HEK293 (cell line): ENCODE measurements at regions not wholly inside any gene's neighbourhood (a gene's known extent, or its start where the extent isn't known, plus 50 kb on each side); places are given as distances from the start of the nearest gene placed in this dataset.

ENCODE experiments used
- CTCF ChIA-PET: fragments of 350-600 bp; formaldehyde crosslinking; extraction: SDS; loops from one replicate; lab custom pipeline; 2021; ENCODE audit warnings: antibody characterized with exemption; lab: Yijun Ruan, JAX
- POLR2A ChIA-PET: fragments of 300-600 bp; formaldehyde crosslinking; extraction: SDS; loops from one replicate; lab custom pipeline; 2020; ENCODE audit warnings: antibody characterized with exemption, inconsistent platforms; lab: Yijun Ruan, JAX
- H3K27ac ChIP-seq: fragments of 200-500 bp; sonication (Bioruptor generic); 2 replicates; pipeline ENCODE4 v1.5.1; 2014; ENCODE audit warnings: low read depth, low read length, control low read depth, inconsistent platforms; ENCODE audit errors: extremely low read depth
- H3K36me3 ChIP-seq, 2 experiments: fragments of 200-500 bp in 1 of 2; sonication (Bioruptor generic) in 1 of 2; 1 replicate in 1 of 2; 2 replicates in 1 of 2; pipeline ENCODE4 v1.5.1; 2014 to 2017; ENCODE audit warnings: inconsistent platforms in 2 of 2, low read length in 2 of 2; ENCODE audit not compliant: control insufficient read depth in 2 of 2, insufficient read depth in 1 of 2
- H3K4me1 ChIP-seq: fragments of 200-500 bp; sonication (Bioruptor generic); 2 replicates; pipeline ENCODE4 v1.5.1; 2014; ENCODE audit warnings: mild to moderate bottlenecking, low read length, inconsistent platforms; ENCODE audit not compliant: control insufficient read depth, insufficient read depth
- H3K4me3 ChIP-seq: 2 replicates; pipeline ENCODE4 v1.5.1; 2011; ENCODE audit warnings: low read depth, mild to moderate bottlenecking, control low read depth, low read length, moderate library complexity
- H3K9me3 ChIP-seq: fragments of 200-500 bp; sonication (Bioruptor generic); 2 replicates; pipeline ENCODE4 v1.5.1; 2014; ENCODE audit warnings: low read depth, low read length, inconsistent platforms; ENCODE audit not compliant: control insufficient read depth, insufficient read depth
- BCL11A ChIP-seq: fragments of 450-650 bp; formaldehyde crosslinking; IDR thresholded peaks from 2 replicates; pipeline ENCODE4 v1.5.1; 2016; ENCODE audit warnings: low read depth, missing biosample characterization, missing genetic modification characterization
- ELK4 ChIP-seq: IDR thresholded peaks from 2 replicates; pipeline ENCODE4 v1.6.1; 2011; ENCODE audit warnings: mild to moderate bottlenecking, low read depth, low read length, borderline replicate concordance
- IKZF3 ChIP-seq: fragments of 450-650 bp; IDR thresholded peaks from 2 replicates; pipeline ENCODE4 v1.5.0; 2018; ENCODE audit warnings: missing biosample characterization, mild to moderate bottlenecking, missing genetic modification characterization, moderate library complexity
- KLF16 ChIP-seq: fragments of 450-650 bp; formaldehyde crosslinking; IDR thresholded peaks from 2 replicates; pipeline ENCODE4 v1.5.1; 2017; ENCODE audit warnings: missing biosample characterization, missing genetic modification characterization
- KLF7 ChIP-seq: fragments of 450-650 bp; formaldehyde crosslinking; IDR thresholded peaks from 2 replicates; pipeline ENCODE4 v1.5.1; 2016; ENCODE audit warnings: missing biosample characterization, missing genetic modification characterization, borderline replicate concordance
- PRDM6 ChIP-seq: fragments of 450-650 bp; formaldehyde crosslinking; IDR thresholded peaks from 2 replicates; pipeline ENCODE4 v1.5.1; 2017; ENCODE audit warnings: missing biosample characterization, missing genetic modification characterization
- ZBTB17 ChIP-seq: fragments of 450-650 bp; formaldehyde crosslinking; IDR thresholded peaks from 2 replicates; pipeline ENCODE4 v1.5.1; 2016; ENCODE audit warnings: missing biosample characterization, missing genetic modification characterization
- ZBTB20 ChIP-seq: fragments of 450-650 bp; formaldehyde crosslinking; IDR thresholded peaks from 2 replicates; pipeline ENCODE4 v1.5.1; 2016; ENCODE audit warnings: missing biosample characterization, missing genetic modification characterization
- ZBTB49 ChIP-seq: fragments of 450-650 bp; formaldehyde crosslinking; IDR thresholded peaks from 2 replicates; pipeline ENCODE4 v1.5.1; 2016; ENCODE audit warnings: missing biosample characterization, missing genetic modification characterization, low read depth
- ZIC2 ChIP-seq: fragments of 450-650 bp; formaldehyde crosslinking; IDR thresholded peaks from 2 replicates; pipeline ENCODE4 v1.5.1; 2016; ENCODE audit warnings: missing biosample characterization, missing genetic modification characterization
- ZNF121 ChIP-seq: fragments of 450-650 bp; formaldehyde crosslinking; IDR thresholded peaks from 2 replicates; pipeline ENCODE4 v1.5.1; 2016; ENCODE audit warnings: missing biosample characterization, missing genetic modification characterization
- ZNF274 ChIP-seq, 2 experiments: fragments of 200-500 bp in 1 of 2; fragments of 450-650 bp in 1 of 2; sonication (Bioruptor generic) in 1 of 2; formaldehyde crosslinking in 1 of 2; IDR thresholded peaks; 2 replicates each; pipeline versions ENCODE4 v1.5.1 to v1.6.1; 2014 to 2016; ENCODE audit warnings: borderline replicate concordance in 1 of 2, inconsistent platforms in 1 of 2, low read length in 1 of 2, missing biosample characterization in 1 of 2, missing genetic modification characterization in 1 of 2
- ZNF366 ChIP-seq: fragments of 450-650 bp; formaldehyde crosslinking; conservative IDR thresholded peaks from 2 replicates; pipeline ENCODE4 v1.5.1; 2016; ENCODE audit warnings: missing biosample characterization, missing genetic modification characterization
- ZNF404 ChIP-seq: fragments of 450-650 bp; formaldehyde crosslinking; IDR thresholded peaks from 2 replicates; pipeline ENCODE4 v1.5.1; 2017; ENCODE audit warnings: missing biosample characterization, missing genetic modification characterization
- ZNF529 ChIP-seq: fragments of 450-650 bp; formaldehyde crosslinking; IDR thresholded peaks from 2 replicates; pipeline ENCODE4 v1.5.1; 2017; ENCODE audit warnings: missing genetic modification characterization, missing biosample characterization; ENCODE audit not compliant: insufficient replicate concordance
- ZNF549 ChIP-seq: fragments of 450-650 bp; IDR thresholded peaks from 2 replicates; pipeline ENCODE4 v1.5.1; 2018; ENCODE audit warnings: missing biosample characterization, missing genetic modification characterization, mild to moderate bottlenecking, inconsistent platforms, moderate library complexity
- ZNF560 ChIP-seq: fragments of 450-650 bp; formaldehyde crosslinking; IDR thresholded peaks from 2 replicates; pipeline ENCODE4 v1.5.1; 2017; ENCODE audit warnings: missing biosample characterization, missing genetic modification characterization, borderline replicate concordance
- ZNF624 ChIP-seq: fragments of 450-650 bp; formaldehyde crosslinking; IDR thresholded peaks from 2 replicates; pipeline ENCODE4 v1.5.1; 2017; ENCODE audit warnings: missing biosample characterization, missing genetic modification characterization
- ZNF664 ChIP-seq: fragments of 450-650 bp; formaldehyde crosslinking; IDR thresholded peaks from 2 replicates; pipeline ENCODE4 v1.5.1; 2016; ENCODE audit warnings: missing biosample characterization, missing genetic modification characterization
- TF ChIP-seq, protein P1 (sequence below): fragments of 450-650 bp; formaldehyde crosslinking; IDR thresholded peaks from 2 replicates; pipeline ENCODE4 v1.5.1; 2016; ENCODE audit warnings: missing biosample characterization, missing genetic modification characterization
- TF ChIP-seq, protein P2 (sequence below): fragments of 450-650 bp; formaldehyde crosslinking; IDR thresholded peaks from 2 replicates; pipeline ENCODE4 v1.5.1; 2016; ENCODE audit warnings: missing biosample characterization, missing genetic modification characterization, borderline replicate concordance

GRCh38 chr10:78276139-78276538 is 242.5 kb downstream of the RPS24 start:
- Histone ChIP-seq H3K4me3 (no peak overlapping the region), H3K27ac (no peak overlapping the region), H3K9me3 (no peaks in the 10 kb centered on the region), H3K4me1 (no peaks in the 10 kb centered on the region), H3K36me3 (no peaks in the 10 kb centered on the region)
- ChIA-PET CTCF (interaction anchor here (0.6 kb wide), 1 partner anchor 43 kb away, joined by 11 read pairs; no protein-coding TSS in a partner anchor), POLR2A (interaction anchor here (0.6 kb wide), 1 partner anchor 242 kb away, joined by 3 read pairs; the partner anchor contains the start of gene RPS24)
- TF ChIP-seq ZNF121 (tag by site-specific recombination) (0 out of 2 replicates have a peak, but pooled peaks have one; percentile 32), ZBTB20 (tag by site-specific recombination) (no peak), ZNF274 (IDR thresholded peaks at IDR 0.05; ENCODE audit: low read length) (no peak), ZNF274 (tag by site-specific recombination; IDR thresholded peaks at IDR 0.05; ENCODE audit: borderline replicate concordance) (no peak), ELK4 (no peak), ZNF529 (tag by site-specific recombination) (no peak), PRDM6 (no peak), ZNF549 (tag by site-specific recombination) (no peak), IKZF3 (tag by site-specific recombination) (no peak), ZNF624 (tag by site-specific recombination) (no peak), ZNF366 (tag by site-specific recombination) (peak; percentile 92), KLF16 (tag by site-specific recombination) (no peak)
- TF ChIP-seq, protein P1, sequence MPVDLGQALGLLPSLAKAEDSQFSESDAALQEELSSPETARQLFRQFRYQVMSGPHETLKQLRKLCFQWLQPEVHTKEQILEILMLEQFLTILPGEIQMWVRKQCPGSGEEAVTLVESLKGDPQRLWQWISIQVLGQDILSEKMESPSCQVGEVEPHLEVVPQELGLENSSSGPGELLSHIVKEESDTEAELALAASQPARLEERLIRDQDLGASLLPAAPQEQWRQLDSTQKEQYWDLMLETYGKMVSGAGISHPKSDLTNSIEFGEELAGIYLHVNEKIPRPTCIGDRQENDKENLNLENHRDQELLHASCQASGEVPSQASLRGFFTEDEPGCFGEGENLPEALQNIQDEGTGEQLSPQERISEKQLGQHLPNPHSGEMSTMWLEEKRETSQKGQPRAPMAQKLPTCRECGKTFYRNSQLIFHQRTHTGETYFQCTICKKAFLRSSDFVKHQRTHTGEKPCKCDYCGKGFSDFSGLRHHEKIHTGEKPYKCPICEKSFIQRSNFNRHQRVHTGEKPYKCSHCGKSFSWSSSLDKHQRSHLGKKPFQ, result no peak

- ChIA-PET POLR2A (no interaction called here), CTCF (interaction anchor here (0.5 to 1.1 kb wide), 3 partner anchors 47 to 887 kb away, joined by 3 to 5 read pairs (median 3); no protein-coding TSS in a partner anchor)
- TF ChIP-seq ZNF404 (no peak), ZBTB49 (tag by site-specific recombination) (no peak), ZBTB17 (tag by site-specific recombination) (no peak), KLF7 (tag by site-specific recombination) (no peak), ZNF664 (tag by site-specific recombination) (no peak), ZIC2 (tag by site-specific recombination) (no peak), BCL11A (tag by site-specific recombination) (no peak), ZNF560 (tag by site-specific recombination) (no peak)
- TF ChIP-seq, protein P2, sequence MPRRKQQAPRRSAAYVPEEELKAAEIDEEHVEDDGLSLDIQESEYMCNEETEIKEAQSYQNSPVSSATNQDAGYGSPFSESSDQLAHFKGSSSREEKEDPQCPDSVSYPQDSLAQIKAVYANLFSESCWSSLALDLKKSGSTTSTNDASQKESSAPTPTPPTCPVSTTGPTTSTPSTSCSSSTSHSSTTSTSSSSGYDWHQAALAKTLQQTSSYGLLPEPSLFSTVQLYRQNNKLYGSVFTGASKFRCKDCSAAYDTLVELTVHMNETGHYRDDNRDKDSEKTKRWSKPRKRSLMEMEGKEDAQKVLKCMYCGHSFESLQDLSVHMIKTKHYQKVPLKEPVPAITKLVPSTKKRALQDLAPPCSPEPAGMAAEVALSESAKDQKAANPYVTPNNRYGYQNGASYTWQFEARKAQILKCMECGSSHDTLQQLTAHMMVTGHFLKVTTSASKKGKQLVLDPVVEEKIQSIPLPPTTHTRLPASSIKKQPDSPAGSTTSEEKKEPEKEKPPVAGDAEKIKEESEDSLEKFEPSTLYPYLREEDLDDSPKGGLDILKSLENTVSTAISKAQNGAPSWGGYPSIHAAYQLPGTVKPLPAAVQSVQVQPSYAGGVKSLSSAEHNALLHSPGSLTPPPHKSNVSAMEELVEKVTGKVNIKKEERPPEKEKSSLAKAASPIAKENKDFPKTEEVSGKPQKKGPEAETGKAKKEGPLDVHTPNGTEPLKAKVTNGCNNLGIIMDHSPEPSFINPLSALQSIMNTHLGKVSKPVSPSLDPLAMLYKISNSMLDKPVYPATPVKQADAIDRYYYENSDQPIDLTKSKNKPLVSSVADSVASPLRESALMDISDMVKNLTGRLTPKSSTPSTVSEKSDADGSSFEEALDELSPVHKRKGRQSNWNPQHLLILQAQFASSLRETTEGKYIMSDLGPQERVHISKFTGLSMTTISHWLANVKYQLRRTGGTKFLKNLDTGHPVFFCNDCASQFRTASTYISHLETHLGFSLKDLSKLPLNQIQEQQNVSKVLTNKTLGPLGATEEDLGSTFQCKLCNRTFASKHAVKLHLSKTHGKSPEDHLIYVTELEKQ (tag by site-specific recombination), result no peak
- Histone ChIP-seq H3K4me1 (no peaks in the 10 kb centered on the region), H3K27ac (no peak overlapping the region), H3K4me3 (no peak overlapping the region), H3K36me3 (no peaks in the 10 kb centered on the region), H3K9me3 (no peaks in the 10 kb centered on the region)
These were observed 243.8 kb downstream of the RPS24 start for GRCh38 chr10:78277314-78278057.
